ENCODE measurements at regions not wholly inside any gene's neighbourhood (a gene's known extent, or its start where the extent isn't known, plus 50 kb on each side); places are given as distances from the start of the nearest gene placed in this dataset.

DNA sequence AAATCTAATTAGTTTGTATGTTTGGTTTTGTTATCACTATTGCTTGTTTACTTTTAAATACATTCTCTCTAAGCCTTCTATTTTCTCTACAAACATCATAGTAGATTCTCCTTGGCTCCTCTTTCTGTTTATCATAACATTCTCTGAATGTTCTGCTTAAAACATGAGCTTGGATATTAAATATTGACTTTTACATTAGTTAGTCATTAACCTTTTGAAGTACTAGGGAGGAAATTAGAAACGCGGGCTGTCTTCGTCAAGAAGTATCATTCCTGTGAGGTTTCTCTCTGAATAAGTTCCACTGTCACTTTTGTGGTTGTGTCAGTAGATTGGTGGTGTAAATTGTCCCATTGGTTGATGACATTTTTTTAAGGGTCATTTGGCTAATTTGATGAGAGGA, 821.5 kb downstream of the EFNA5 start:
- no peaks in the 10 kb centered on the region for H3K4me1 ChIP-seq
- WGBS, 3 donors, result 89 to 94% (median 93%) methylated on average over 3 of the region's 3 CpGs
- no peaks in the 10 kb centered on the region for H3K27me3 ChIP-seq (ENCODE audit: insufficient read depth in 3 of 3, low read length in 2 of 3)
- DNase-seq (no peak), ATAC-seq (no peak)
- intact Hi-C loops (cut with DNase I), result no loop called here
- no peaks in the 10 kb centered on the region for H3K36me3 ChIP-seq (ENCODE audit: insufficient read depth in 1 of 2, low read depth in 1 of 2)
- TF ChIP-seq, protein P1, sequence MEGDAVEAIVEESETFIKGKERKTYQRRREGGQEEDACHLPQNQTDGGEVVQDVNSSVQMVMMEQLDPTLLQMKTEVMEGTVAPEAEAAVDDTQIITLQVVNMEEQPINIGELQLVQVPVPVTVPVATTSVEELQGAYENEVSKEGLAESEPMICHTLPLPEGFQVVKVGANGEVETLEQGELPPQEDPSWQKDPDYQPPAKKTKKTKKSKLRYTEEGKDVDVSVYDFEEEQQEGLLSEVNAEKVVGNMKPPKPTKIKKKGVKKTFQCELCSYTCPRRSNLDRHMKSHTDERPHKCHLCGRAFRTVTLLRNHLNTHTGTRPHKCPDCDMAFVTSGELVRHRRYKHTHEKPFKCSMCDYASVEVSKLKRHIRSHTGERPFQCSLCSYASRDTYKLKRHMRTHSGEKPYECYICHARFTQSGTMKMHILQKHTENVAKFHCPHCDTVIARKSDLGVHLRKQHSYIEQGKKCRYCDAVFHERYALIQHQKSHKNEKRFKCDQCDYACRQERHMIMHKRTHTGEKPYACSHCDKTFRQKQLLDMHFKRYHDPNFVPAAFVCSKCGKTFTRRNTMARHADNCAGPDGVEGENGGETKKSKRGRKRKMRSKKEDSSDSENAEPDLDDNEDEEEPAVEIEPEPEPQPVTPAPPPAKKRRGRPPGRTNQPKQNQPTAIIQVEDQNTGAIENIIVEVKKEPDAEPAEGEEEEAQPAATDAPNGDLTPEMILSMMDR (IDR thresholded peaks at IDR 0.05), result no peak
- no peak overlapping the region for H3K27ac ChIP-seq
- H3K9me3 ChIP-seq, result no peaks in the 10 kb centered on the region
- H3K4me3 ChIP-seq, result no peak overlapping the region

DNA sequence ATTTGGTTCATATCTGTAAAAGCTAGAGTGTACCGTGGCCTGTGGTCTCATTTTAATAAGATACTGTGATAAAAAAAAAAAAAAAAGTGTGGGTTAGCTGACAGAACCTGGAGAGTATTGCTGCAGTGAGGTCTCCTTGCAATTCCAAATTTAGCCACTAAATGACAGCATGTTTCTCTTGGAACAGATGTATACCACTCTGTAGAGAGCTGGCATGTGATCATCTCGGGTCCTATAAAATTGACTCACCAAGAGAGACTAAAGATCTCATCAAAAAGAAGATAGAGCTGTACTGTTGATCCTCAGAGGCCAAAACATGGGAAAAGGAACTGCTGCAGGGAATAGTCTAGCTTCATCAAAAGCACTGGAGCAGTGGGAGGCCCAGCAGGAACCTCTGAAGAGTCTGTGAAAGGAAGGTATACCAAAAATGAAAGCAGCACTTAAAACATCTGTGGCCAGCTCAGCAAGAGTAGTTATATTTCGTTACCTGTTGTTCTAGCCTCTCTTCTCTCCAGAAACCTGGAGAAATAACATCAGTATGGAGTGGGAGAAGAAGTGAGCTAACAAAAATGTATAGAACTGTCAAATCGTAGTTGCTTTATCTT, 826.8 kb downstream of the EFNA5 start:
- 80 to 85% (median 82%) methylated on average over 4 of the region's 4 CpGs for whole genome bisulfite sequencing, 3 donors
- no peaks in the 10 kb centered on the region for H3K4me1 ChIP-seq
- no peaks in the 10 kb centered on the region for H3K9me3 ChIP-seq
- intact Hi-C loops (cut with DNase I), result no loop called here
- TF ChIP-seq, protein P1 (IDR thresholded peaks at IDR 0.05), result no peak
- DNase-seq (no peak), ATAC-seq (no peak)
- H3K36me3 ChIP-seq (ENCODE audit: insufficient read depth in 1 of 2, low read depth in 1 of 2), result no peaks in the 10 kb centered on the region
- H3K4me3 ChIP-seq, result no peak overlapping the region
- H3K27ac ChIP-seq, result no peak overlapping the region
- no peaks in the 10 kb centered on the region for H3K27me3 ChIP-seq (ENCODE audit: insufficient read depth in 3 of 3, low read length in 2 of 3)

DNA sequence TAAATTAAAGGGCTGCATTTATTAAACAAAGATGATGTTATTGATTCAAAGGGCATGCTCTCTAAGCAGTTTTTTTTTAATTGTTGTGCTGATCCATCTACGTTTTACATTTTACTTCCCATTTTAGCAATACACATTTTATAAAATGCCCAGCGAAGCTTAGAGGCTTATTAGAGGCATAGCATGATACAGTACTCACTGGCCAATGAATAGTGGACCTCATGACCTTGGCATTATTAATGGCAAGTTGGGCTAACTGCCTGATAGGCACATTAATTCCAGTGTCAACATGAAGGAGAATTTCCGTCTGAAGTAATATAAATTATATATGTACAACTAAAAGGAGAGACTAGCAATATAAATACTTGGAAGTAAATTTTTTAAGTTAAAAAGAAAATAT, 837.2 kb downstream of the EFNA5 start:
- Histone ChIP-seq H3K4me1 (no peaks in the 10 kb centered on the region), H3K9me3 (no peaks in the 10 kb centered on the region), H3K4me3 (no peak overlapping the region), H3K36me3 (ENCODE audit: insufficient read depth in 1 of 2, low read depth in 1 of 2) (no peaks in the 10 kb centered on the region), H3K27ac (no peak overlapping the region), H3K27me3 (ENCODE audit: insufficient read depth in 3 of 3, low read length in 2 of 3) (no peaks in the 10 kb centered on the region)
- no peak for ATAC-seq
- DNase-seq, result no peak
- WGBS, 3 donors, result 56 to 66% (median 60%) methylated on average over 3 of the region's 3 CpGs
- TF ChIP-seq, protein P1 (IDR thresholded peaks at IDR 0.05), result no peak
- intact Hi-C loops (cut with DNase I), result no loop called here

DNA sequence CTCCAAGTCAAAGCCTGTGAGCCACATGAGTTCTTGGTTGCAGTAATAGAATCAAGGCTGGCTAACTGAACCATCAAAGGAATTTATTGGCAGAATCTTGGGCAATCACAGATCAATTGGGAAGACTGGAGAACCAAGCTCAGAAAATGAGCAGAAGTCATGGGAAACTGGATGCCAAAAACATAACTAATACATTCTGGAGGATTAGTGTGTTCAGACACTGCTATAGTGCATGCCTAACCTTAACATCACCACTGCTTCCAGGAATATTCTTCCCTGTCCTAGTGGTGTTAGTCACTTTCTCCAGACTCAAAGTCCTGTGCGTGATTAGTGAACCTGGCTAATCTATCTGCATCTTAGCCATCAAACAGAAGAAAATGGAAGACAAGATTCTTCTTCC, 843.7 kb downstream of the EFNA5 start:
- intact Hi-C loops (cut with DNase I), result no loop called here
- Histone ChIP-seq H3K4me3 (no peak overlapping the region), H3K27ac (no peak overlapping the region), H3K9me3 (no peaks in the 10 kb centered on the region), H3K36me3 (ENCODE audit: insufficient read depth in 1 of 2, low read depth in 1 of 2) (no peaks in the 10 kb centered on the region), H3K4me1 (no peaks in the 10 kb centered on the region), H3K27me3 (ENCODE audit: insufficient read depth in 3 of 3, low read length in 2 of 3) (no peaks in the 10 kb centered on the region)
- WGBS, 3 donors, result 95 to 100% (median 96%) methylated on average over 1 of the region's 1 CpG
- no peak for ATAC-seq
- TF ChIP-seq, protein P1 (IDR thresholded peaks at IDR 0.05), result no peak
- no peak for DNase-seq

DNA sequence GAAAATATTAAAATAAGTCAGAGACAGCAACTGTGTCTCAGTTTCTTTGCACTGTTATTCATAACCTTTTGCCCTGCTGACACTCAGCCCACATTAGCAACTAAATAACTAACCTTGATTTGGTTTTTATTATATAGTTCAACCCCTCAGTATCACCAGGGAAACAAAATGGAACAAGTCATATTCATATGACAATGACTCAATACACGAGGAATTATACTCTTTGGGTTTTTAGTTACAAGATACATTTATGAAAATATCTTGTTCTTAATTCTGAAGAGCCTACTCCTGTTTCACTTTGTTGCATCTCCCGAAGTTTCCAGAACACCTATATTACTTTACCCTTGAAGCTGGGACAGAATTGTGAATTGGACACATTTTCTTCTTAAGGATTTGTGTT, 845.4 kb downstream of the EFNA5 start:
- no peaks in the 10 kb centered on the region for H3K27me3 ChIP-seq (ENCODE audit: insufficient read depth in 3 of 3, low read length in 2 of 3)
- no peak overlapping the region for H3K27ac ChIP-seq
- no peak overlapping the region for H3K4me3 ChIP-seq
- DNase-seq (no peak), ATAC-seq (no peak)
- TF ChIP-seq, protein P1 (IDR thresholded peaks at IDR 0.05), result no peak
- H3K36me3 ChIP-seq (ENCODE audit: insufficient read depth in 1 of 2, low read depth in 1 of 2), result no peaks in the 10 kb centered on the region
- 36 to 46% (median 39%) methylated on average over 2 of the region's 2 CpGs for WGBS, 3 donors
- H3K4me1 ChIP-seq, result no peaks in the 10 kb centered on the region
- intact Hi-C loops (cut with DNase I), result no loop called here
- H3K9me3 ChIP-seq, result no peaks in the 10 kb centered on the region
